OCI-LY7 (cell line): ENCODE measurements at regions not wholly inside any gene's neighbourhood (a gene's known extent, or its start where the extent isn't known, plus 50 kb on each side); places are given as distances from the start of the nearest gene placed in this dataset.

ENCODE experiments used
- BruUV-seq: library from RNA; stranded (reverse); fragments of 400-500 nt; replicated peaks from 2 replicates; lab custom pipeline; 2021; lab: Mats Ljungman, UMichigan
- CTCF ChIA-PET: fragments of 300-600 bp; sonication (Branson Sonifier 250); formaldehyde crosslinking; loops from one replicate; lab custom pipeline; 2022; ENCODE audit warnings: antibody characterized with exemption; ENCODE audit not compliant: unreplicated experiment; lab: Charles Lee
- POLR2A ChIA-PET: fragments of 300-600 bp; sonication (Branson Sonifier 250); formaldehyde crosslinking; loops from one replicate; lab custom pipeline; 2022; ENCODE audit warnings: antibody characterized with exemption; lab: Charles Lee
- DNase-seq: peaks from one replicate; pipeline ENCODE4 v3.0.0-alpha.2; 2015; ENCODE audit warnings: low spot score
- H2AFZ ChIP-seq: fragments of 200-600 bp; sonication (generic), shearing (Covaris generic); 2 replicates; pipeline ENCODE4 v1.6.1; 2014; ENCODE audit warnings: mild to moderate bottlenecking, antibody characterized with exemption, low read length, moderate library complexity
- H3K27ac ChIP-seq: fragments of 200-600 bp; sonication (generic); 2 replicates; pipeline ENCODE4 v1.5.1; 2014; ENCODE audit warnings: mixed run types, low read depth, mild to moderate bottlenecking, moderate library complexity, low read length, inconsistent platforms; ENCODE audit not compliant: poor library complexity, severe bottlenecking
- H3K36me3 ChIP-seq: fragments of 200-600 bp; sonication (generic); 2 replicates; pipeline ENCODE4 v1.6.1; 2014; ENCODE audit warnings: mild to moderate bottlenecking, antibody characterized with exemption, low read length, moderate library complexity, mixed read lengths; ENCODE audit not compliant: insufficient read depth
- H3K4me1 ChIP-seq: fragments of 200-600 bp; sonication (generic); 2 replicates; pipeline ENCODE4 v1.5.1; 2014; ENCODE audit warnings: mild to moderate bottlenecking, low read length; ENCODE audit not compliant: insufficient read depth, poor library complexity, severe bottlenecking
- H3K4me2 ChIP-seq: fragments of 200-600 bp; sonication (generic); 2 replicates; pipeline ENCODE4 v1.6.1; 2014; ENCODE audit warnings: mild to moderate bottlenecking, low read length
- H3K4me3 ChIP-seq: fragments of 200-600 bp; sonication (generic); 2 replicates; pipeline ENCODE4 v1.5.1; 2014; ENCODE audit warnings: mild to moderate bottlenecking, low read depth, low read length; ENCODE audit not compliant: poor library complexity, severe bottlenecking
- H3K79me2 ChIP-seq: fragments of 200-600 bp; sonication (generic); 2 replicates; pipeline ENCODE4 v1.6.1; 2016; ENCODE audit warnings: low read depth, mild to moderate bottlenecking, low read length, moderate library complexity, mixed read lengths; ENCODE audit not compliant: insufficient read depth
- H3K9me2 ChIP-seq: fragments of 200-600 bp; sonication (generic); 2 replicates; pipeline ENCODE4 v1.6.1; 2016; ENCODE audit warnings: mild to moderate bottlenecking, low read length, mixed read lengths; ENCODE audit not compliant: insufficient read depth
- H3K9me3 ChIP-seq: fragments of 200-600 bp; sonication (generic); 2 replicates; pipeline ENCODE4 v1.6.1; 2014; ENCODE audit warnings: mild to moderate bottlenecking, mixed run types, low read length, mixed read lengths
- H4K20me1 ChIP-seq: fragments of 200-600 bp; sonication (generic); 2 replicates; pipeline ENCODE4 v1.6.1; 2014; ENCODE audit warnings: mild to moderate bottlenecking, antibody characterized with exemption, low read length, moderate library complexity, mixed read lengths; ENCODE audit not compliant: insufficient read depth
- EZH2phosphoT487 ChIP-seq: fragments of 200-600 bp; sonication (generic); IDR thresholded peaks from 2 replicates; pipeline ENCODE4 v1.6.1; 2018; ENCODE audit warnings: low read depth, borderline replicate concordance, mild to moderate bottlenecking, mixed run types, antibody characterized with exemption, low read length, moderate library complexity, mixed read lengths
- intact Hi-C: fragments of 100-400 bp; cut with micrococcal nuclease; formaldehyde crosslinking; loops from one replicate; pipeline ENCODE4 v1.10.0; 2022; ENCODE audit not compliant: unreplicated experiment
- TF ChIP-seq, protein P1 (sequence below): fragments of 200-600 bp; sonication (generic); conservative IDR thresholded peaks from 2 replicates; pipeline ENCODE4 v1.5.1; 2014; ENCODE audit warnings: mild to moderate bottlenecking, antibody characterized with exemption, low read length, moderate library complexity, mixed read lengths

- POLR2A ChIA-PET = interaction anchor here (0.5 to 1.5 kb wide), 10 partner anchors 8 to 775 kb away, joined by 3 to 6 read pairs (median 4); no protein-coding TSS in a partner anchor
- intact Hi-C loops = loop anchor here (5.0 kb wide), 3 partner anchors 255 to 1090 kb away; no protein-coding TSS in a partner anchor
Observed at GRCh38 chr3:117977504-117978228, 1057.0 kb downstream of the IGSF11 start.

GRCh38 chr3:117979466-117979865, 1055.2 kb downstream of the IGSF11 start:
- Histone ChIP-seq H3K4me2 (peak overlapping the region; percentile 58), H3K9me3 (no peaks in the 10 kb centered on the region), H2AFZ (peak overlapping the region; percentile 64), H3K36me3 (no peaks in the 10 kb centered on the region), H3K4me3 (peak overlapping the region; percentile 22), H3K27ac (peak overlapping the region; percentile 72), H3K4me1 (peaks cover 38% of the 10 kb centered on the region), H3K79me2 (0 out of 2 replicates have a peak, but pooled peaks cover 3% of the 10 kb centered on the region), H3K9me2 (no peaks in the 10 kb centered on the region; the same call in 1 of the 2 replicates), H4K20me1 (no peaks in the 10 kb centered on the region)
- intact Hi-C loops = loop anchor here (5.0 kb wide), 3 partner anchors 257 to 1092 kb away; no protein-coding TSS in a partner anchor
- ChIA-PET POLR2A (interaction anchor here (1.1 to 2.9 kb wide), 6 partner anchors 10 to 378 kb away, joined by 3 to 16 read pairs (median 4); no protein-coding TSS in a partner anchor), CTCF (no interaction called here)
- no peak for TF ChIP-seq EZH2phosphoT487
- TF ChIP-seq, protein P1, sequence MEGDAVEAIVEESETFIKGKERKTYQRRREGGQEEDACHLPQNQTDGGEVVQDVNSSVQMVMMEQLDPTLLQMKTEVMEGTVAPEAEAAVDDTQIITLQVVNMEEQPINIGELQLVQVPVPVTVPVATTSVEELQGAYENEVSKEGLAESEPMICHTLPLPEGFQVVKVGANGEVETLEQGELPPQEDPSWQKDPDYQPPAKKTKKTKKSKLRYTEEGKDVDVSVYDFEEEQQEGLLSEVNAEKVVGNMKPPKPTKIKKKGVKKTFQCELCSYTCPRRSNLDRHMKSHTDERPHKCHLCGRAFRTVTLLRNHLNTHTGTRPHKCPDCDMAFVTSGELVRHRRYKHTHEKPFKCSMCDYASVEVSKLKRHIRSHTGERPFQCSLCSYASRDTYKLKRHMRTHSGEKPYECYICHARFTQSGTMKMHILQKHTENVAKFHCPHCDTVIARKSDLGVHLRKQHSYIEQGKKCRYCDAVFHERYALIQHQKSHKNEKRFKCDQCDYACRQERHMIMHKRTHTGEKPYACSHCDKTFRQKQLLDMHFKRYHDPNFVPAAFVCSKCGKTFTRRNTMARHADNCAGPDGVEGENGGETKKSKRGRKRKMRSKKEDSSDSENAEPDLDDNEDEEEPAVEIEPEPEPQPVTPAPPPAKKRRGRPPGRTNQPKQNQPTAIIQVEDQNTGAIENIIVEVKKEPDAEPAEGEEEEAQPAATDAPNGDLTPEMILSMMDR = no peak
- BruUV-seq = no TSS peak
- peak; percentile 65 for DNase-seq

More at GRCh38 chr3:117977504-117978228, 1057.0 kb downstream of the IGSF11 start:
- Histone ChIP-seq H4K20me1 (no peaks in the 10 kb centered on the region), H3K9me3 (no peaks in the 10 kb centered on the region), H3K9me2 (no peaks in the 10 kb centered on the region; the same call in 1 of the 2 replicates), H3K27ac (no peak overlapping the region), H2AFZ (peak overlapping the region; percentile 55), H3K79me2 (0 out of 2 replicates have a peak, but pooled peaks cover 3% of the 10 kb centered on the region), H3K36me3 (no peaks in the 10 kb centered on the region), H3K4me1 (peaks cover 38% of the 10 kb centered on the region), H3K4me2 (no peak overlapping the region), H3K4me3 (no peak overlapping the region)
- TF ChIP-seq, protein P1 = no peak
- TF ChIP-seq EZH2phosphoT487 = no peak
- CTCF ChIA-PET = interaction anchor here (1.0 kb wide), 1 partner anchor 257 kb away, joined by 3 read pairs; no protein-coding TSS in a partner anchor
- no TSS peak for BruUV-seq
- no peak for DNase-seq
